GM12872 (cell line): ENCODE measurements at regions not wholly inside any gene's neighbourhood (a gene's known extent, or its start where the extent isn't known, plus 50 kb on each side); places are given as distances from the start of the nearest gene placed in this dataset.

Experiments used
- TF ChIP-seq, protein P1 (sequence below): IDR thresholded peaks from 3 replicates; pipeline ENCODE4 v1.5.1; 2011; ENCODE audit warnings: low read depth, mild to moderate bottlenecking, low read length, moderate library complexity; ENCODE audit not compliant: insufficient read depth

DNA sequence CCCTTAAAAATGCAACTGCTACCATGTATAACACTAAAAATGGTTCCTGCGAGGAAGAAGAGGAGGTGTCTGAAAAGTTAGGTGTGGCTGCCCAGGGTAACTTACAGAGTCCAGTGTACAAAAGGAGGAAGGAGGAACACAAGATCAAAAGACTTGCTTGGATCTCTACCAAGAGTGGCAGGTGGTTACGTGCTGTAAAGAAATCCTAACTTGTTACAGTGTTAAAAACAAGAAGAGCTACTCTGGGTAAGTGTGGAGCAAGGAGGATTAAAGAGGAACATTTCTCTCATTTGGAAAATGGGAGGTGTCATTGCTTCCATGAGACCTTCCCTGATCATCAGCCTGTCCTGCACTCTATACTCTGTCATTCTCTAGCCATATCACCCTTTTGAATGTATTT lies 242.0 kb downstream of the PTTG2 start:
- TF ChIP-seq, protein P1, sequence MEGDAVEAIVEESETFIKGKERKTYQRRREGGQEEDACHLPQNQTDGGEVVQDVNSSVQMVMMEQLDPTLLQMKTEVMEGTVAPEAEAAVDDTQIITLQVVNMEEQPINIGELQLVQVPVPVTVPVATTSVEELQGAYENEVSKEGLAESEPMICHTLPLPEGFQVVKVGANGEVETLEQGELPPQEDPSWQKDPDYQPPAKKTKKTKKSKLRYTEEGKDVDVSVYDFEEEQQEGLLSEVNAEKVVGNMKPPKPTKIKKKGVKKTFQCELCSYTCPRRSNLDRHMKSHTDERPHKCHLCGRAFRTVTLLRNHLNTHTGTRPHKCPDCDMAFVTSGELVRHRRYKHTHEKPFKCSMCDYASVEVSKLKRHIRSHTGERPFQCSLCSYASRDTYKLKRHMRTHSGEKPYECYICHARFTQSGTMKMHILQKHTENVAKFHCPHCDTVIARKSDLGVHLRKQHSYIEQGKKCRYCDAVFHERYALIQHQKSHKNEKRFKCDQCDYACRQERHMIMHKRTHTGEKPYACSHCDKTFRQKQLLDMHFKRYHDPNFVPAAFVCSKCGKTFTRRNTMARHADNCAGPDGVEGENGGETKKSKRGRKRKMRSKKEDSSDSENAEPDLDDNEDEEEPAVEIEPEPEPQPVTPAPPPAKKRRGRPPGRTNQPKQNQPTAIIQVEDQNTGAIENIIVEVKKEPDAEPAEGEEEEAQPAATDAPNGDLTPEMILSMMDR, result no peak

DNA sequence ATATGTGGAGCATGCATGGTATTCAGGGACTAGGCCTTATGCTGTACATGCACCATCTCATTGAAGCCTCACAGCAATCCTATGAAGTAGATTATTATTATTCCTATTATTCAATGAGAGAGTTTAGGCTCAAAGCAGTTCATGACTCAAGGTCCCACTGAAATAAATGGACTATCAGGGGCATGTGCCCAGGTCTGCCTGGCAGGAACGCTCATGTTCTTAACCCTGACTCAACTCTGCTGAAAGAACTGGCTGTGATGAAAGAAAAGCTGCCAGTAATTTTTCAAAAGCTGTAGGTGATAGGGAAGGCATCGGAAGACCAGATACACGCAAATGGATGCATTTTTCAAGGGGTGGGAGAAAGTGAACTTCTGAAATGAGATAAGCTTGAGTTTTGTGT lies 243.4 kb downstream of the PTTG2 start:
- TF ChIP-seq, protein P1, result no peak

DNA sequence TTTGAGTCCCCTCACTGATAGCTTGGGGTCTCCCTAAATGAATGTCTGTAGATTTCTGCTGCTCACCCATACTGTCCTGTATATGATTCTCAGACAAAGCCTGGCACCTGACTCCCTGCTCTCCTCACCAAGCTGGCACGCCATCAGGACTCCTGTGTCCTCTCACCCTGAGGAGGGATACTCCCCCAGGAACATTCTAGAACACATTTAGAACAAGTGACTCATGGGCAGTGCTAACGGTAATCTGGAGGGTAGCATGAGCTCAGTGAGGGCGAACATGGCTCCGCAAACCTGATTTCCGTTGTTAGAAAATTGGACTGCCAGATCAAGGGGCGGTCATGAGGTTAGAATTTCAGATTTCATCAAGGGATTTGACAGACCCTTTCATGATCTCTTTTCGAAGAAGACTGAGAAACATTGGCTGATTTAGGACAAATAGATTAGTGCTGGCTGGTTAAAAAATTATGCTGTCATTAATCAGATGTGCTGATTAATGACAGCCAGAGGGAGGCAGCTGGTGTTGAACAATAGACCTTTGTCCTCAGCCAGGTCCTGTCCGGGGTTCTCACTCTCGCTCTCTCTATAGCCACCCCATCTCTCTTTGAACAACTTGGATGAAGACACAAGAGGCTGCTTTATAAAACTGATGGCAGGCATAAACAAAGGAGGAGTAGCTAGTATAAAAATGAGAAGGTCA lies 244.3 kb downstream of the PTTG2 start:
- TF ChIP-seq, protein P1, result no peak

DNA sequence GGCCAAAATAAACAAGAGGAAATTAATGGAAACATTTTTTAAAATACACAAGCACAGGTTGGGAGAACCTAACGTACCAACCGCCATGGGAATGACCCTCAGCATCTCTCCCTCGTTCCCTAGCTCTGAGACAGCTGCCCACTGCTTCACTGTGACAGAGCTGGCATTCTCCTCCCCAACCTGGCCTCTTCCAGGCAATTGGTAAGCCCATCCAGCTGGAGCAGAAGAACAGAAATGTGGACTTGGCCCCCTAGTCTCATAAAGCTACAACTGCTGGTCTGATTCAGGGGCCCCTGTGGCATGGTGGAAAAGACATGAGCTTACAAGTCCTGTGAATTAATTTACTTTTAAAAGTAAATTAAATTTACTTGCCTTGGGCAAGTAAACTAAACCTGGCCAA lies 245.1 kb downstream of the PTTG2 start:
- TF ChIP-seq, protein P1, result no peak

DNA sequence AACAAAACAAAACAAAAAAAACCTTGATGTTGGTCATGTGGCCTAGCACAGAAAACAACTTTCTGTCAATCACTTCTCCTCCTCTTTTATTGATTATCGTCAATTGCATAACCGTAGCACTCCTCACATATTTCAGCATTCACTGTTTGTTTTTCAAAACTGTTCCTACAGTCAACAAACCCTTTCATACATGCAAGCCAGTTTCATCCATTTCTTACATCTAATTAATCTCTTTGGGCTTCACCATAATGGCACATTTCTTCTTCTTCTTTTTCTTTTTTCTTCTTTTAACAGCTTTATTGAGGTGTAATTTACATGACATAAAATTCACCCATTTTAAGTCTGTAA lies 246.9 kb downstream of the PTTG2 start:
- TF ChIP-seq, protein P1, result no peak

DNA sequence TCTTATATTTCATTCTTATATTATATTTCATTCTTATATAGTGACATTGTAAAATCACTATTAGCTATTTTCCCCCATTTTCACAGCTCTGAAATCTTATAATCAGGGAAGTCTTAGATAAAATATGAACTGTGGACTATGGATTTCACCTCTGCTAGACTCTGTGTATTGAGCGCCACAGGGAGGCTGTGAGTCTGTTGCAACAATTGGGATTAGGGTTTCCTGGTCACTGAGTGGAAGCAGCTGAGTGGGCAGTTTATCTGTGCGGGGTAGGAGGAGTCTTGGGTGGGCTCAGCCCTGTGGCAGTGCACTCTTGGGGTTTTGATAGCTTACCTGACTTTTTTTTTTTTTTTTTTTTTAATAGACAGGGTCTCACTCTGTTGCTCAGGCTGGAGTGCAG lies 249.5 kb downstream of the PTTG2 start:
- TF ChIP-seq, protein P1, result no peak

DNA sequence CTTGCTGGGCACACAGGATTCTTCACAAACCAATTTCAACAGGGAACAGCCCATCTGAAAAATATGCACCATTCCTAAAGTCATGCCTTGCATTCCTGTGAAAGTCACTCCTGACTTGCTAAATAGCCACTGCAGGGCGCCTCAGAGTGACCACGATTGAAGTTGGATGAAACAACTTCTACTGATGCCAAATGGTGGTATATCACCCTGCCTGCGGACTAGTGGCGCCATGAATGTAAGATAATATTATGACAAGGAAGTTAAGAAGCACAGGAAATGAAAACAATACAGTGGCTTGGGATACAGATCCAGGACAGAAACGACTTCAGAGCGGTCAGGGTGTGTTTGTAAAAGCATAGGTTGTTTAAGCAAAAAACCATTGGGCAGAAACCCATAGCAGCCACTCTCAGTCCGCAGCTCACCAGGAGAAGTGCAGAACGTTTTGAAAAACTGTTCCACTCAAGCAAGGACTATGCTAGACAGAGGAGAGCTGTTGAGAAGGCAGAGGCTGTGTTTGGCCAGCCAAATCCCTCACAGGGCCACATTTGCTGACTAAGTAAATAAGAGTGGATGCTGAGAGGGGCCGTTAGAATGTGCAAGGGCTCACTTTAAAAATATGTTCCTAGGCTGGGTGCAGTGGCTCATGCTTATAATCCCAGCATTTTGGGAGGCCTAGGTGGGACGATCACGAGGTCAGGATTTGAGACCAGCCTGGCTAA lies 250.4 kb downstream of the PTTG2 start:
- TF ChIP-seq, protein P1, result no peak
